Activated T-cell treated with anti-CD3 and anti-CD28 coated beads, Interleukin-2, amount 50 U/mL, for 24 hours (primary cell): ENCODE measurements at regions not wholly inside any gene's neighbourhood (a gene's known extent, or its start where the extent isn't known, plus 50 kb on each side); places are given as distances from the start of the nearest gene placed in this dataset.
"Not testable (repeated sequence)": the region's sequence is repeated elsewhere in the genome, so short reads cannot be mapped to it uniquely, and the experiment has no call there.

Experiments
- DNase-seq: peaks from one replicate; pipeline ENCODE4 v3.0.0-alpha.2; 2020
- H3K27ac Mint-ChIP-seq: 2 replicates; pipeline ENCODE4 v1.8.0; 2020; ENCODE audit warnings: mild to moderate bottlenecking, mixed read lengths
- H3K27me3 Mint-ChIP-seq: 2 replicates; pipeline ENCODE4 v1.8.0; 2020; ENCODE audit warnings: mixed read lengths
- H3K36me3 Mint-ChIP-seq: 2 replicates; pipeline ENCODE4 v1.8.0; 2020; ENCODE audit warnings: low read depth, mixed read lengths
- H3K4me1 Mint-ChIP-seq: 2 replicates; pipeline ENCODE4 v1.8.0; 2020; ENCODE audit warnings: low read depth, mixed read lengths
- H3K4me3 Mint-ChIP-seq: 2 replicates; pipeline ENCODE4 v1.8.0; 2020; ENCODE audit warnings: mild to moderate bottlenecking, moderate library complexity, mixed read lengths
- H3K9me3 Mint-ChIP-seq: 2 replicates; pipeline ENCODE4 v1.8.0; 2020; ENCODE audit warnings: mixed read lengths

- H3K4me3 Mint-ChIP-seq, H3K27ac Mint-ChIP-seq, H3K4me1 Mint-ChIP-seq, H3K27me3 Mint-ChIP-seq, H3K36me3 Mint-ChIP-seq, H3K9me3 Mint-ChIP-seq, DNase-seq: not testable (repeated sequence)
These were observed 87.8 kb downstream of the TENT5D start for GRCh38 chrX:80508083-80508482.

GRCh38 chrX:80511969-80512760, 91.9 kb downstream of the TENT5D start:
- no peaks in the 10 kb centered on the region for H3K9me3 Mint-ChIP-seq
- H3K27ac Mint-ChIP-seq = no peak overlapping the region
- H3K4me1 Mint-ChIP-seq = no peaks in the 10 kb centered on the region

GRCh38 chrX:80512924-80513323, 92.7 kb downstream of the TENT5D start:
- Mint-ChIP-seq H3K9me3 (no peaks in the 10 kb centered on the region), H3K4me1 (no peaks in the 10 kb centered on the region), H3K27ac (no peak overlapping the region), H3K27me3 (peaks cover 3% of the 10 kb centered on the region), H3K36me3 (no peaks in the 10 kb centered on the region), H3K4me3 (no peak overlapping the region)
- no peak for DNase-seq

More at GRCh38 chrX:80511969-80512760, 91.9 kb downstream of the TENT5D start:
- Mint-ChIP-seq H3K4me3 (no peak overlapping the region), H3K27me3 (peaks cover 3% of the 10 kb centered on the region), H3K36me3 (no peaks in the 10 kb centered on the region)
- DNase-seq = no peak

- Mint-ChIP-seq H3K27ac (no peak overlapping the region), H3K4me1 (no peaks in the 10 kb centered on the region), H3K4me3 (no peak overlapping the region), H3K9me3 (no peaks in the 10 kb centered on the region), H3K36me3 (no peaks in the 10 kb centered on the region), H3K27me3 (peaks cover 3% of the 10 kb centered on the region)
- DNase-seq = no peak
These were observed 93.4 kb downstream of the TENT5D start for GRCh38 chrX:80513625-80514024.

GRCh38 chrX:80537096-80537495, 116.8 kb downstream of the TENT5D start:
- Mint-ChIP-seq H3K27ac (no peak overlapping the region), H3K4me1 (no peaks in the 10 kb centered on the region), H3K36me3 (no peaks in the 10 kb centered on the region), H3K9me3 (no peaks in the 10 kb centered on the region), H3K27me3 (peaks cover 10% of the 10 kb centered on the region), H3K4me3 (no peak overlapping the region)
- no peak for DNase-seq

GRCh38 chrX:80550722-80551121, 130.5 kb downstream of the TENT5D start:
- Mint-ChIP-seq H3K4me1 (no peaks in the 10 kb centered on the region), H3K4me3 (no peak overlapping the region), H3K9me3 (no peaks in the 10 kb centered on the region), H3K36me3 (no peaks in the 10 kb centered on the region), H3K27ac (no peak overlapping the region), H3K27me3 (peaks cover 31% of the 10 kb centered on the region)
- no peak for DNase-seq

GRCh38 chrX:80556148-80556547, 135.9 kb downstream of the TENT5D start:
- no peaks in the 10 kb centered on the region for H3K4me1 Mint-ChIP-seq
- no peak overlapping the region for H3K27ac Mint-ChIP-seq
- H3K27me3 Mint-ChIP-seq = peaks cover 29% of the 10 kb centered on the region
- no peaks in the 10 kb centered on the region for H3K9me3 Mint-ChIP-seq
- H3K4me3 Mint-ChIP-seq = no peak overlapping the region
- no peaks in the 10 kb centered on the region for H3K36me3 Mint-ChIP-seq
- DNase-seq = no peak

GRCh38 chrX:80572636-80573035, 152.4 kb downstream of the TENT5D start:
- Mint-ChIP-seq H3K4me1 (no peaks in the 10 kb centered on the region), H3K27me3 (peaks cover 33% of the 10 kb centered on the region), H3K36me3 (no peaks in the 10 kb centered on the region)

GRCh38 chrX:80573275-80573674, 153.0 kb downstream of the TENT5D start:
- no peak overlapping the region for H3K27ac Mint-ChIP-seq
- H3K4me1 Mint-ChIP-seq = no peaks in the 10 kb centered on the region
- no peaks in the 10 kb centered on the region for H3K36me3 Mint-ChIP-seq
- DNase-seq = no peak
- no peak overlapping the region for H3K4me3 Mint-ChIP-seq
- H3K27me3 Mint-ChIP-seq = peaks cover 32% of the 10 kb centered on the region
- H3K9me3 Mint-ChIP-seq = no peaks in the 10 kb centered on the region

More at GRCh38 chrX:80572636-80573035, 152.4 kb downstream of the TENT5D start:
- Mint-ChIP-seq H3K9me3 (no peaks in the 10 kb centered on the region), H3K4me3 (no peak overlapping the region), H3K27ac (no peak overlapping the region)
- DNase-seq = no peak

GRCh38 chrX:80574486-80575086, 154.3 kb downstream of the TENT5D start:
- not testable (repeated sequence) for H3K27ac Mint-ChIP-seq, DNase-seq, H3K9me3 Mint-ChIP-seq, H3K4me1 Mint-ChIP-seq, H3K36me3 Mint-ChIP-seq, H3K4me3 Mint-ChIP-seq
- H3K27me3 Mint-ChIP-seq = peaks cover 34% of the 10 kb centered on the region

GRCh38 chrX:80576267-80576666, 156.0 kb downstream of the TENT5D start:
- H3K36me3 Mint-ChIP-seq = no peaks in the 10 kb centered on the region
- no peak for DNase-seq
- no peak overlapping the region for H3K4me3 Mint-ChIP-seq
- no peaks in the 10 kb centered on the region for H3K4me1 Mint-ChIP-seq
- H3K27me3 Mint-ChIP-seq = peaks cover 26% of the 10 kb centered on the region
- H3K27ac Mint-ChIP-seq = no peak overlapping the region
- no peaks in the 10 kb centered on the region for H3K9me3 Mint-ChIP-seq

- no peaks in the 10 kb centered on the region for H3K4me1 Mint-ChIP-seq
- H3K36me3 Mint-ChIP-seq = no peaks in the 10 kb centered on the region
- DNase-seq = no peak
- peaks cover 20% of the 10 kb centered on the region for H3K27me3 Mint-ChIP-seq
- H3K4me3 Mint-ChIP-seq = no peak overlapping the region
- H3K9me3 Mint-ChIP-seq = no peaks in the 10 kb centered on the region
- no peak overlapping the region for H3K27ac Mint-ChIP-seq
These were observed 156.7 kb downstream of the TENT5D start for GRCh38 chrX:80576806-80577533.

- Mint-ChIP-seq H3K9me3 (no peaks in the 10 kb centered on the region), H3K4me3 (no peak overlapping the region), H3K36me3 (no peaks in the 10 kb centered on the region), H3K27me3 (peaks cover 8% of the 10 kb centered on the region), H3K4me1 (no peaks in the 10 kb centered on the region), H3K27ac (no peak overlapping the region)
- no peak for DNase-seq
These were observed 158.4 kb downstream of the TENT5D start for GRCh38 chrX:80578517-80579105.

GRCh38 chrX:80590992-80591391, 170.7 kb downstream of the TENT5D start:
- not testable (repeated sequence) for H3K36me3 Mint-ChIP-seq, H3K4me3 Mint-ChIP-seq, H3K27ac Mint-ChIP-seq, DNase-seq, H3K9me3 Mint-ChIP-seq, H3K4me1 Mint-ChIP-seq
- peaks cover 43% of the 10 kb centered on the region for H3K27me3 Mint-ChIP-seq
